Upper lobe of left lung (tissue), 6 donors: ENCODE measurements at regions not wholly inside any gene's neighbourhood (a gene's known extent, or its start where the extent isn't known, plus 50 kb on each side); places are given as distances from the start of the nearest gene placed in this dataset.

Experiments
- ATAC-seq, 2 donors: fragments of 200-7000 bp; cut with Tn5 transposase; one replicate each; pipeline ENCODE4 v1.9.1; 2022; ENCODE audit warnings: mild to moderate bottlenecking in 2 of 2, moderate library complexity in 2 of 2; ENCODE audit not compliant: low FRiP score in 2 of 2
- DNase-seq, 2 donors: peaks; one replicate each; pipeline ENCODE4 v3.0.0-alpha.2; 2019 to 2020
- H3K27ac ChIP-seq, 4 donors: fragments of 200-600 bp; sonication (generic); one replicate each; pipeline ENCODE4 v1.5.1; 2016 to 2019
- H3K27me3 ChIP-seq, 4 donors: fragments of 200-600 bp; sonication (generic); one replicate each; pipeline ENCODE4 v1.5.1; 2017 to 2019
- H3K36me3 ChIP-seq, 4 donors: fragments of 200-600 bp; sonication (generic); one replicate each; pipeline ENCODE4 v1.5.1; 2016 to 2019
- H3K4me1 ChIP-seq, 4 donors: fragments of 200-600 bp; sonication (generic); one replicate each; pipeline ENCODE4 v1.5.1; 2018 to 2019
- H3K4me3 ChIP-seq, 4 donors: fragments of 200-600 bp; sonication (generic); one replicate each; pipeline ENCODE4 v1.5.1; 2017 to 2019; ENCODE audit warnings: mild to moderate bottlenecking in 2 of 4, moderate library complexity in 1 of 4
- H3K9me3 ChIP-seq, 4 donors: fragments of 200-600 bp; sonication (generic); one replicate each; pipeline ENCODE4 v1.5.1; 2018 to 2019
- CTCF ChIP-seq, 6 experiments: fragments of 450-650 bp in 4 of 6; fragments of 200-600 bp in 2 of 6; sonication (generic) in 2 of 6; IDR thresholded peaks; one replicate each; pipeline ENCODE4 v1.5.1; 2016 to 2019; ENCODE audit warnings: antibody characterized with exemption in 6 of 6
- EP300 ChIP-seq, 4 donors: sonication (generic); formaldehyde crosslinking; IDR thresholded peaks; one replicate each; pipeline ENCODE4 v1.5.1; 2017; ENCODE audit warnings: antibody characterized with exemption in 4 of 4, control low read depth in 2 of 4
- POLR2A ChIP-seq, 4 donors: fragments of 450-650 bp; IDR thresholded peaks; one replicate each; pipeline ENCODE4 v1.5.1; 2016 to 2017; ENCODE audit warnings: antibody characterized with exemption in 4 of 4, mild to moderate bottlenecking in 2 of 4
- POLR2AphosphoS5 ChIP-seq, 2 donors: sonication (generic); formaldehyde crosslinking; IDR thresholded peaks; one replicate each; pipeline ENCODE4 v1.5.1; 2017; ENCODE audit warnings: antibody characterized with exemption in 2 of 2
- WGBS, 2 donors: methylation state at CpG; one replicate each; pipeline ENCODE4 v1.1.5; 2017 to 2018; 5-methylcytosine and 5-hydroxymethylcytosine counted together
- donor health status: DM: no; HTN: no; CAD: no; lungs with moderate emphysema.
- donor health status: DM: no; HTN: yes; CAD: no; lungs with severe emphysema.

GRCh38 chr4:188956566-188956965, 817.3 kb downstream of the TRIML1 start:
- no peaks in the 10 kb centered on the region for H3K9me3 ChIP-seq
- TF ChIP-seq CTCF (IDR thresholded peaks at IDR 0.05), result no peak
- no peak for TF ChIP-seq POLR2A (IDR thresholded peaks at IDR 0.05)
- TF ChIP-seq POLR2AphosphoS5 (IDR thresholded peaks at IDR 0.05), result no peak
- TF ChIP-seq EP300 (IDR thresholded peaks at IDR 0.05), result no peak
- no peak overlapping the region for H3K27ac ChIP-seq
- H3K4me3 ChIP-seq, result no peak overlapping the region
- H3K36me3 ChIP-seq, result no peaks in the 10 kb centered on the region
- DNase-seq (no peak), ATAC-seq (no peak)
- H3K4me1 ChIP-seq, result no peaks in the 10 kb centered on the region
- no peaks in the 10 kb centered on the region for H3K27me3 ChIP-seq
- WGBS, 2 donors, result 83 to 88% methylated on average over 4 of the region's 4 CpGs

GRCh38 chr4:188958346-188958745, 819.1 kb downstream of the TRIML1 start:
- Histone ChIP-seq H3K4me1 (no peaks in the 10 kb centered on the region), H3K27me3 (no peaks in the 10 kb centered on the region), H3K9me3 (no peaks in the 10 kb centered on the region), H3K4me3 (no peak overlapping the region), H3K27ac (no peak overlapping the region), H3K36me3 (no peaks in the 10 kb centered on the region)
- DNase-seq (no peak), ATAC-seq (no peak)
- TF ChIP-seq CTCF (IDR thresholded peaks at IDR 0.05) (no peak), POLR2A (IDR thresholded peaks at IDR 0.05) (no peak), POLR2AphosphoS5 (IDR thresholded peaks at IDR 0.05) (no peak), EP300 (IDR thresholded peaks at IDR 0.05) (no peak)

- Histone ChIP-seq H3K4me1 (no peaks in the 10 kb centered on the region), H3K4me3 (no peak overlapping the region), H3K36me3 (no peaks in the 10 kb centered on the region), H3K27me3 (no peaks in the 10 kb centered on the region), H3K27ac (no peak overlapping the region), H3K9me3 (no peaks in the 10 kb centered on the region)
- TF ChIP-seq CTCF (IDR thresholded peaks at IDR 0.05), result no peak
- ATAC-seq (no peak), DNase-seq (no peak)
- WGBS, 2 donors, result 79% methylated on average over 6 of the region's 6 CpGs
Measured at GRCh38 chr4:188959424-188959823, 820.2 kb downstream of the TRIML1 start.

DNA sequence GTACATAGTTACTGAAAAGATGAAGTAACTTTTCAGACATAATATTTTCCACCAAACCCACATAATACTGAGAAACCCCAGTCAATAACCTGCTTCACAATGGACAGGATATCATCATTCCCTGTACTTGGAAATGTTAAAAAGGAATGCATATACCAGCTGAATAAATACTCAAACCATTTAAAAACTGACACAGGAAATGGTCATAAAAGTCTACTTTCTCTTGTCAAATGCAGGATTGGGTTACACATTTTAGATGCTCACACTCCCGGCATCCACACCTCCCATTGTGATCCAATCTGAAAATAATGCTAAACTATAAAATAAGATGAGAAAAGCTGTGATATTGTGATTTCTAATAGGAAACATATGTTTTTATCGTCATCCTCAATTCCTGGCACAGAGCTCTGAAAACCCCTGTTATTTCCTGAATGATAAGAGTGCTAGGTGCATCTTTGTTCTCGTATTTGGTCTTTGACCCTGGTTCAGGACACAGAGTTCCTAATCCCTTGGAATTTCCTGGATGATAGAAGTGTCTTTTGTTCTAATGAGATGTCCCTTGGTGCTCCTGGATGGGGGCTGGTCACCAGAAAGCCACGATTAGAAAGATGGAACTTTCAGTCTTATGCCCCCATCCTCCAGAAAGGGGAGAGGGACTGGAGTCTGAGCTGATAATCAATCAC, 821.3 kb downstream of the TRIML1 start:
- 47 to 60% methylated on average over 4 of the region's 4 CpGs for WGBS, 2 donors
- no peak for DNase-seq

More for the DNA sequence above, 821.3 kb downstream of the TRIML1 start:
- no peak for ATAC-seq
- Histone ChIP-seq H3K4me1 (no peaks in the 10 kb centered on the region), H3K4me3 (no peak overlapping the region), H3K27ac (no peak overlapping the region), H3K36me3 (no peaks in the 10 kb centered on the region), H3K27me3 (no peaks in the 10 kb centered on the region), H3K9me3 (no peaks in the 10 kb centered on the region)
- TF ChIP-seq POLR2AphosphoS5 (IDR thresholded peaks at IDR 0.05), result no peak
- TF ChIP-seq CTCF (IDR thresholded peaks at IDR 0.05), result no peak
- no peak for TF ChIP-seq EP300 (IDR thresholded peaks at IDR 0.05)
- no peak for TF ChIP-seq POLR2A (IDR thresholded peaks at IDR 0.05)
